ENCODE measurements at regions not wholly inside any gene's neighbourhood (a gene's known extent, or its start where the extent isn't known, plus 50 kb on each side); places are given as distances from the start of the nearest gene placed in this dataset.

DNA sequence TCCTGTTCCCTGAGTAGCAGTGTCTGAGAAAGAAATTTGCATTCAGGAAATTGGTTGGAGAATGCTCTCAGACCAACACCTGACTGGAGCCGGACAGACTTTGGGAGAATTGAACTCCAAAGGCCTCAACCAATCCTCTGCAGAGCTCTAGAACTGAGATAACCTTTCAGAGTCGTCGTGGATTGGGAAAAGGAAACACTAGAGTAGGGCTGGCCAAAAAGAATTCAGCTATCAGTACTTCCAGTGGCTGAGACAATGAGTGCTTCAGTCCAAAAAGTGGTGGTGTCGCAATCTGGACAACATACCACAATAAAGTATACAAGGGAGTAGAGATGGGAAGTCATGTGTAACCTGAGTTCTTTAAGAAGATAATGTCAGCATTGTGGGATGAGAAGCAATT, 377.1 kb downstream of the SLC16A7 start:
- TF ChIP-seq, protein P1, sequence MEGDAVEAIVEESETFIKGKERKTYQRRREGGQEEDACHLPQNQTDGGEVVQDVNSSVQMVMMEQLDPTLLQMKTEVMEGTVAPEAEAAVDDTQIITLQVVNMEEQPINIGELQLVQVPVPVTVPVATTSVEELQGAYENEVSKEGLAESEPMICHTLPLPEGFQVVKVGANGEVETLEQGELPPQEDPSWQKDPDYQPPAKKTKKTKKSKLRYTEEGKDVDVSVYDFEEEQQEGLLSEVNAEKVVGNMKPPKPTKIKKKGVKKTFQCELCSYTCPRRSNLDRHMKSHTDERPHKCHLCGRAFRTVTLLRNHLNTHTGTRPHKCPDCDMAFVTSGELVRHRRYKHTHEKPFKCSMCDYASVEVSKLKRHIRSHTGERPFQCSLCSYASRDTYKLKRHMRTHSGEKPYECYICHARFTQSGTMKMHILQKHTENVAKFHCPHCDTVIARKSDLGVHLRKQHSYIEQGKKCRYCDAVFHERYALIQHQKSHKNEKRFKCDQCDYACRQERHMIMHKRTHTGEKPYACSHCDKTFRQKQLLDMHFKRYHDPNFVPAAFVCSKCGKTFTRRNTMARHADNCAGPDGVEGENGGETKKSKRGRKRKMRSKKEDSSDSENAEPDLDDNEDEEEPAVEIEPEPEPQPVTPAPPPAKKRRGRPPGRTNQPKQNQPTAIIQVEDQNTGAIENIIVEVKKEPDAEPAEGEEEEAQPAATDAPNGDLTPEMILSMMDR (IDR thresholded peaks at IDR 0.05; ENCODE audit: control insufficient read depth, extremely low read depth, insufficient read depth): no peak
- H3K4me3 ChIP-seq (ENCODE audit: low read depth, low read length): no peak overlapping the region
- no peak for DNase-seq (ENCODE audit: low read depth)

DNA sequence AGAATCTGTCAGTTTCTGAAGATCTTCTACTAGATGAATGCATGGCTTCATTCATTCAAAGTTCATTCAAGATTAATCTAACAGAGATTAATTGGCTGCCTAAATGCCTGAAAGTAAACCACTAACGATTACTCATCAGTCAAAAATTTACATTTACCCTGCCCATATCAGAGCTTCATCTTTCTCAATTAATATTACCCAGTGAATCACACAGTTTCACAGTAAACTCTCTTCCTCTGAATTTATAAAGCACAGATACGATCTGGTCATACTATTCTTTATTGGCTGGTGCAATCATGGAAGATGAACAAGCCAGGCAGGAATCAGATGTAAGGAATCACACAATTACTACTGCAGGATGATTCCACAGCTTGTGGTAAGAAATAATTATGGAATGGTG, 377.7 kb downstream of the SLC16A7 start:
- no peak for DNase-seq (ENCODE audit: low read depth)
- TF ChIP-seq, protein P1 (IDR thresholded peaks at IDR 0.05; ENCODE audit: control insufficient read depth, extremely low read depth, insufficient read depth): no peak
- H3K4me3 ChIP-seq (ENCODE audit: low read depth, low read length): no peak overlapping the region

DNA sequence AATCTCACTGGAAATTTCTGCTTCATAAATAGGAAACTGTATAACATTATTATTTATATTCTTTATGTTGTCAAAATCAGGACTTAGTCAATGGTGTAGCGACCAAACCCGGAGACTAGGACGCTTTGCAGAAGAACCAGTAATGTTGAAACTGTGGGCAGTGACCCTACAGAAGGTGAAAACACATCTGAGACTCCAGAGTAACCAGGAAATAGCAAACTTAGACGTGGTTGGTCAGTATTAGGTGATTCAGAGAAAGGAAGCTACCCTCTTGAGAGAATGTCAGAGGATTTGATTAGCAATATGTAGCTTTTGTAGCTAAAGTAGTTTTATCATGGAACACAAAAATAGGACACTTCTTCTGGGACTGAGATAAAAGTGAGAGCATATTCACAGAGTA, 381.9 kb downstream of the SLC16A7 start:
- TF ChIP-seq, protein P1 (IDR thresholded peaks at IDR 0.05; ENCODE audit: control insufficient read depth, extremely low read depth, insufficient read depth): no peak
- no peak for DNase-seq (ENCODE audit: low read depth)
- no peak overlapping the region for H3K4me3 ChIP-seq (ENCODE audit: low read depth, low read length)

DNA sequence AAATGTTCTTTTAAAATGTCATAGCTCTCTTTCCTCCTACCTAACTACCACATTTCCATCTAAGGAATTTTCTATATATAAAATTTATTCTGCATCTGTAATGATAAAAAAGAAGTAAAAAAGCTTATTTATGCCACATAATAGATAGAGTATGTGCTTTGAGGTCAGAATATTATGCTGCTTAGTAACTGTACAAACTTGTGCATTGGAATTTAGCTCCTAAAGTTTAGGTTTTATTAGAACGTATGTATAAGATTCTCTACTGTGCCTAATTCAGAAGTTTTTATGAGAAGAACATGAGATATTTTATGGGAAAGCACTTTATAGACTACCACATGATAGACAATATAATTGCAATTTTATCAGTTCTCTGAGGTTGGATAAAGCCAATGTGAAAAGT, 384.6 kb downstream of the SLC16A7 start:
- TF ChIP-seq, protein P1 (IDR thresholded peaks at IDR 0.05; ENCODE audit: control insufficient read depth, extremely low read depth, insufficient read depth): no peak
- DNase-seq (ENCODE audit: low read depth): no peak
- no peak overlapping the region for H3K4me3 ChIP-seq (ENCODE audit: low read depth, low read length)

DNA sequence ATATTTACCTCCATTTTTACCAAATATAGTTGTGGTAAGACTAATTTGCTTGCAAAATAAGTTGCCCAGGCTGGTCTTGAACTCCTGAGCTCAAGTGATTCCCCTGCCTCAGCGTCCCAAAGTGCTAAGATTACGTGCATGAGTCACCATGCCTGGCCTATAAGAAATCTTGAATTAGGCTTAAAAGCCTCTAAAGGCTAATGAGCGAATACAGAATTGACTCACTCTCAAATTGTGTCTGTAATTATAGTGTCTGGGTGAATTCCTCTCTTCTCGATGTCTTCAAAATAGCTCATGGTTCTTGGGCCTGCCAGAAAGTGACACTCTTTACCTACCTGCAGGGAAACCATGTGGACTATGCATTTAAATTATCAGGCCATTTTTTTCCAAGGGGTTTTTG, 403.5 kb downstream of the SLC16A7 start:
- TF ChIP-seq, protein P1 (IDR thresholded peaks at IDR 0.05; ENCODE audit: control insufficient read depth, extremely low read depth, insufficient read depth): no peak
- DNase-seq (ENCODE audit: low read depth): no peak
- no peak overlapping the region for H3K4me3 ChIP-seq (ENCODE audit: low read depth, low read length)

DNA sequence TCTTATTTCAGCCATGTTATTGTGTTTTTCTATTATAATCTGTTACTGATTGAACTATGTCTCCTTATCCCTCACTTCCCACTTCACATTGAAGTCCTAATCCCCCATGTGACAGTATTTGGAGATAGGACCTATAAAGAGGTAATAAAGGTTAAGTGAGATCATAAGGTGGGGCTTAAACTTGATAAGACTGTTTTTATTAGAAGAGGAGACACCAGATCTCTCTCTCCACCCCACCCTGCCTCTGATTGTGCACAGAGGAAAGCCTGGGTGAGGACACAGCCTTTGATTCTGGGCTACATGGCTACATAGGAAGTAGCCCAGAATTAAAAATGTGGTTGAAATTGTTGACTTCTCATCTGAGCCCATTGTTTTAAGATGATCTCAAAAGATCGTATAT, 414.7 kb downstream of the SLC16A7 start:
- TF ChIP-seq, protein P1 (IDR thresholded peaks at IDR 0.05; ENCODE audit: control insufficient read depth, extremely low read depth, insufficient read depth): no peak
- no peak overlapping the region for H3K4me3 ChIP-seq (ENCODE audit: low read depth, low read length)
- no peak for DNase-seq (ENCODE audit: low read depth)

DNA sequence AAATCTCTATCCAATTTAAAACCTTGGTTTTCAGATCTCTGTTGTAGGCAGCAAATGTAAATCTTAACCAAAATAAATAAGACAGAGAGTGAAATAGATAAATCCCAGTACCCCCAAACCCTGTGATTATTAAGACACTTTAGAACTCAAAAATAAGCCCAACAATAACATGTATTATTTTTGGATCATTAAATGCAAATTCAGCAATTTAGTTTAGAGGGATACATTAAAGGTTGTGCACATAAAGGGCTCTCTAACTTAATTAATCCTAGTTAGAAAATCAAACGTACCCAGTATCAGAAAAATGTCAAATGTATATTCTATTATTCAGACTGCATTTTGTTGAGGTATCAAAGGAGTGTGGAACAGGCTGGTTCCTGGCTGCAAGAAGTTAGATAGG, 416.8 kb downstream of the SLC16A7 start:
- TF ChIP-seq, protein P1 (IDR thresholded peaks at IDR 0.05; ENCODE audit: control insufficient read depth, extremely low read depth, insufficient read depth): no peak
- no peak for DNase-seq (ENCODE audit: low read depth)
- no peak overlapping the region for H3K4me3 ChIP-seq (ENCODE audit: low read depth, low read length)
